Prostate gland (tissue), 2 donors: ENCODE measurements at regions not wholly inside any gene's neighbourhood (a gene's known extent, or its start where the extent isn't known, plus 50 kb on each side); places are given as distances from the start of the nearest gene placed in this dataset.

ENCODE experiments used
- DNase-seq: peaks from one replicate; pipeline ENCODE4 v3.0.0-alpha.2; 2019; ENCODE audit warnings: low spot score
- H3K27ac ChIP-seq, 2 donors: fragments of 200-600 bp; sonication (generic); 2 replicates each; pipeline ENCODE4 v1.5.1; 2017 to 2019
- H3K27me3 ChIP-seq: fragments of 200-600 bp; sonication (generic); replicated peaks from 2 replicates; pipeline ENCODE4 v1.5.1; 2019; ENCODE audit not compliant: insufficient read depth
- H3K36me3 ChIP-seq, 2 donors: fragments of 200-600 bp; sonication (generic); 1 replicate in 1 of 2; 2 replicates in 1 of 2; pipeline versions ENCODE4 v1.5.1 to v1.8.1; 2017 to 2019
- H3K4me1 ChIP-seq: fragments of 200-600 bp; sonication (generic); replicated peaks from 2 replicates; pipeline ENCODE4 v1.5.1; 2019
- H3K4me3 ChIP-seq, 2 donors: fragments of 200-600 bp; sonication (generic); 2 replicates each; pipeline ENCODE4 v1.5.1; 2017 to 2019
- H3K9me3 ChIP-seq: fragments of 200-600 bp; sonication (generic); 2 replicates; pipeline ENCODE4 v1.5.1; 2017
- CTCF ChIP-seq, 4 experiments: fragments of 200-600 bp in 2 of 4; fragments of 450-650 bp in 2 of 4; sonication (generic) in 2 of 4; IDR thresholded peaks; 1 replicate in 3 of 4; 2 replicates in 1 of 4; pipeline ENCODE4 v1.5.1; 2016 to 2019; ENCODE audit warnings: antibody characterized with exemption in 4 of 4, mild to moderate bottlenecking in 2 of 4, moderate library complexity in 2 of 4
- POLR2A ChIP-seq: fragments of 450-650 bp; IDR thresholded peaks from one replicate; pipeline ENCODE4 v1.6.1; 2016; ENCODE audit warnings: antibody characterized with exemption, mild to moderate bottlenecking
- POLR2AphosphoS5 ChIP-seq: sonication (generic); formaldehyde crosslinking; IDR thresholded peaks from one replicate; pipeline ENCODE4 v1.6.1; 2017; ENCODE audit warnings: antibody characterized with exemption
- WGBS: methylation state at CpG from one replicate; pipeline ENCODE4 v1.1.5; 2018; 5-methylcytosine and 5-hydroxymethylcytosine counted together
- intact Hi-C: fragments of 100-400 bp; cut with DNase I; formaldehyde crosslinking; loops from one replicate; pipeline ENCODE4 v1.14.2; 2022

DNA sequence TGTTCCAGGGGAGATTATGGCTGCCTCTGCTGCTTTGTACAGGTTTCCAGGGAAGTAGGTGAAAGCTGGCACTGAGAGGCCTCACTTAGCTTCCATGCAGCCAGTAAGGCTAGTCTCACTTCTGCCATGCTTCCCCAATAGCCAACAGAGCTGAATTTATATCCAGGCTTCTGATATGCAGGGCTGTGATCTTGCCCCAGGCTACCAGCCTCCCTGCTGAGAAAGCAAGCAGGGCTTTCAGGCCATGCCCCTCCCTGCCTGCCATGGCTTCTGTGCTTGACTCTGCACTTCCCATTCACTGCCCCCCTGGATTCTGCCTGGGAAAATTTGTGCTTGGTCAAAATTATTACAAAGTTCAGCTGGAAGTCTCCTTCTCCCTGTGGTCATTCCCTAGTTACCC is 302.1 kb upstream of the FBXO33 start:
- Histone ChIP-seq H3K4me1 (no peaks in the 10 kb centered on the region), H3K27me3 (no peaks in the 10 kb centered on the region), H3K4me3 (no peak overlapping the region), H3K9me3 (no peaks in the 10 kb centered on the region), H3K36me3 (no peaks in the 10 kb centered on the region), H3K27ac (no peak overlapping the region)
- TF ChIP-seq CTCF (IDR thresholded peaks at IDR 0.05) (no peak), POLR2A (no peak), POLR2AphosphoS5 (no peak)
- no peak for DNase-seq
- intact Hi-C loops: no loop called here

DNA sequence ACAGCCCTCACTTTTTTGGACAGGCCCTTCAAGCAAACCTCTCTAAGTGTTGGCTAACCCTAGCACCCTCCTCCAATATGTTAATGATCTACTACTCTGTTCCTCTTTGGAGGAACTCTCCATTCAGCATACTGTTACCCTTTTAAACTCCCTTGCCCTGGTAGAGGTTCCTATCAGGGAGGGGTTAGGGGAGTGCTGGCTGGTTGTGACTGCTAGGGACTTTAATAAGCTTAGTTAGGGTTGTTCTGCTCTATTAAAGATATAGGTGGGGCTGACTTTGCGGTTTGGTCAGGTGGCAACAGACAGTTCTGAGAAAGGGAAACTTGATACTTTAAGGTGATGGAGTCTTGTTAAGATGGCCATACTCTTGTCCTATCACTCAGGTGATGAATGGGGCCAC is 301.5 kb upstream of the FBXO33 start:
- H3K27me3 ChIP-seq: no peaks in the 10 kb centered on the region
- WGBS: 90% methylated on average over 1 of the region's 1 CpG
- no peaks in the 10 kb centered on the region for H3K9me3 ChIP-seq
- H3K36me3 ChIP-seq: no peaks in the 10 kb centered on the region
- TF ChIP-seq POLR2A (no peak), CTCF (IDR thresholded peaks at IDR 0.05) (no peak), POLR2AphosphoS5 (no peak)
- intact Hi-C loops: no loop called here
- H3K4me1 ChIP-seq: no peaks in the 10 kb centered on the region
- no peak for DNase-seq
- H3K4me3 ChIP-seq: no peak overlapping the region
- no peak overlapping the region for H3K27ac ChIP-seq

GRCh38 chr14:39731912-39732311 is 299.7 kb upstream of the FBXO33 start:
- Histone ChIP-seq H3K4me3 (no peak overlapping the region), H3K36me3 (no peaks in the 10 kb centered on the region), H3K4me1 (no peaks in the 10 kb centered on the region), H3K27ac (no peak overlapping the region), H3K9me3 (no peaks in the 10 kb centered on the region), H3K27me3 (no peaks in the 10 kb centered on the region)
- TF ChIP-seq POLR2AphosphoS5 (no peak), POLR2A (no peak), CTCF (IDR thresholded peaks at IDR 0.05) (no peak)
- intact Hi-C loops: no loop called here
- WGBS: 83% methylated on average over 2 of the region's 2 CpGs
- DNase-seq: no peak

GRCh38 chr14:39726563-39726962 is 294.3 kb upstream of the FBXO33 start:
- Histone ChIP-seq H3K27ac (no peak overlapping the region), H3K4me3 (no peak overlapping the region), H3K27me3 (no peaks in the 10 kb centered on the region), H3K4me1 (no peaks in the 10 kb centered on the region), H3K36me3 (no peaks in the 10 kb centered on the region), H3K9me3 (no peaks in the 10 kb centered on the region)
- WGBS: 90% methylated on average over 2 of the region's 2 CpGs
- no peak for TF ChIP-seq CTCF (IDR thresholded peaks at IDR 0.05)
- no peak for TF ChIP-seq POLR2AphosphoS5
- TF ChIP-seq POLR2A: no peak
- intact Hi-C loops: no loop called here
- DNase-seq: no peak

DNA sequence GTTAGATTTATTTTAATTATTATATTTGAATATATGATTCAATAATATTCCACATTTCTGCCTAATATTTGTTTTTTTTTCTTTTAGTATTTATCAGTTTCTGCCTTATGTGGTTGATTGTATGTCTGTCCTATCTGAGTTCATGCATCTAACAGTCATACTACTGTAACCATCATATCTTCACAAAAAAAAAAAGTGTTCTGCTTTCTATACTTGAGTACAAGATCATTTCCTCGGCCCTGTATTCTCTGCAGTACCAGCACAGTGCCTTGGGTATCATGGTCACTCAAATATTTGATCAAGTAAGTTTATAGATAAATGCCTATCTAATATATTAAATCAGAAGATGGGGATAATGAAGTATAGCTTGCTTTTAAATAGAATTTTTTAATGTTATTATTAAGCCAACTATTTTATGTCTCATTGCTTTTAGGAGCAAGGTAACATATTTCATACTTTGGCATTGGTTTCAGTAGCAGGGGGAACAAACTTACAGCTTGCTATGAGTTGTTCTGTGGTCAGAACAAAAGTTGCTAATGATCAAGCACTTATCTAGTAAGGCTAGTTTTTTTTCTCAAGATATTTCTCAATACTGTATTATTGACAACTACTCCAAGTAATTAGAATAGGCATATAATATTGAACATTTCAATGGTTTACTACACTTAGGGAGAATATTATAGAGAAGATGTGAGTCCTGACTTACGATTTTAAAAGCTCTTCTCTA is 290.5 kb upstream of the FBXO33 start:
- DNase-seq: no peak
- Histone ChIP-seq H3K27ac (no peak overlapping the region), H3K4me3 (no peak overlapping the region), H3K36me3 (no peaks in the 10 kb centered on the region), H3K4me1 (no peaks in the 10 kb centered on the region), H3K9me3 (no peaks in the 10 kb centered on the region), H3K27me3 (no peaks in the 10 kb centered on the region)
- WGBS: 60% methylated on average over 2 of the region's 2 CpGs
- intact Hi-C loops: no loop called here
- TF ChIP-seq POLR2AphosphoS5: no peak
- no peak for TF ChIP-seq CTCF (IDR thresholded peaks at IDR 0.05)
- TF ChIP-seq POLR2A: no peak
